Dendritic cell treated with granulocyte-macrophage colony-stimulating factor and Interleukin-4, amounts not matched to agents 40 ng/mL and 50 ng/mL, for 4 days (primary cell): ENCODE measurements at regions not wholly inside any gene's neighbourhood (a gene's known extent, or its start where the extent isn't known, plus 50 kb on each side); places are given as distances from the start of the nearest gene placed in this dataset.
"Not testable (repeated sequence)": the region's sequence is repeated elsewhere in the genome, so short reads cannot be mapped to it uniquely, and the experiment has no call there.

Experiments
- H3K27ac Mint-ChIP-seq: one replicate; pipeline ENCODE4 v1.8.0; 2022; ENCODE audit warnings: mild to moderate bottlenecking, mixed read lengths
- H3K27me3 Mint-ChIP-seq: one replicate; pipeline ENCODE4 v1.8.0; 2022; ENCODE audit warnings: mild to moderate bottlenecking, mixed read lengths
- H3K36me3 Mint-ChIP-seq: one replicate; pipeline ENCODE4 v1.8.0; 2022; ENCODE audit warnings: low read depth, mixed read lengths
- H3K4me1 Mint-ChIP-seq: one replicate; pipeline ENCODE4 v1.8.0; 2022; ENCODE audit warnings: low read depth, mixed read lengths
- H3K4me3 Mint-ChIP-seq: one replicate; pipeline ENCODE4 v1.8.0; 2022; ENCODE audit warnings: mild to moderate bottlenecking, moderate library complexity, mixed read lengths
- H3K9me3 Mint-ChIP-seq: one replicate; pipeline ENCODE4 v1.8.0; 2022; ENCODE audit warnings: mixed read lengths
- intact Hi-C: fragments of 100-400 bp; cut with micrococcal nuclease; formaldehyde crosslinking; loops from one replicate; pipeline ENCODE4 v1.15.0; 2022

DNA sequence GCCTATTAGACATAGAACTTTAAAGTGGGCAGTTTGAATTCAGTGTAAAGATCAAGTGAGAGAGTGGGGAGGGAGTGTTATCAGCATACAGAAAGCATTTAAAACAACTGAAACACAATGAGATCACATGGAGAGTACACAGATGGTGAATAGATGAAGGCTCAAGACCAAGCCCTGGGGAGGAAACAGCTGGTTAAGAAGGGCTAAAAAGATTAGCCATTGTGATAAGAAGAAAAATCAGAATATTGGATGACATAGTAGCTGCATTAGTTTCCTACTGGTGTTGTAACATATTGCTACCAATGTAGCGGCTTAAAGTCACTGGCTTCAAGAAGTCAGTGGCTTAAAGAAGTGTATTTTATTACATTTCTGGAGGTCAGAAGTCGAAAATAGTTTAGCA is 443.4 kb upstream of the RGS18 start:
- Mint-ChIP-seq H3K27me3 (no peaks in the 10 kb centered on the region), H3K36me3 (no peaks in the 10 kb centered on the region), H3K27ac (no peak overlapping the region), H3K9me3 (no peaks in the 10 kb centered on the region), H3K4me1 (no peaks in the 10 kb centered on the region), H3K4me3 (no peak overlapping the region)
- intact Hi-C loops, result no loop called here

DNA sequence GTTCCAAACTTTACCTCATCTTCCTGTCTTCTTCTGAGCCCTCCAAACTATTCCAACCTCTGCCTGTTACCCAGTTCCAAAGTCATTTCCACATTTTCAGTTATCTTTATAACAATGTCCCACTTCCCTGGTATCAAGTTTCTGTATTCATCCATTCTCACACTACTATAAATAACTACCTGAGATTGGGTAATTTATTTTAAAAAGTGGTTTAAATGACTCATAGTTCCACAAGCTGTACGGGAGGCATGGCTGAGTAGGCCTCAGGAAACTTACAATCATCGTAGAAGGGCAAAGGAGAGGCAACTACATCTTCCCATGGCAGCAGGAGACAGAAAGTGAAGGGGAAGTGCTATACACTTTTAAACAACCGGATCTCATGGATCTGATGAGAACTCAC is 428.5 kb upstream of the RGS18 start:
- Mint-ChIP-seq H3K4me1 (no peaks in the 10 kb centered on the region), H3K27ac (no peak overlapping the region), H3K27me3 (no peaks in the 10 kb centered on the region), H3K9me3 (peaks cover 29% of the 10 kb centered on the region), H3K4me3 (no peak overlapping the region), H3K36me3 (no peaks in the 10 kb centered on the region)
- intact Hi-C loops, result no loop called here

DNA sequence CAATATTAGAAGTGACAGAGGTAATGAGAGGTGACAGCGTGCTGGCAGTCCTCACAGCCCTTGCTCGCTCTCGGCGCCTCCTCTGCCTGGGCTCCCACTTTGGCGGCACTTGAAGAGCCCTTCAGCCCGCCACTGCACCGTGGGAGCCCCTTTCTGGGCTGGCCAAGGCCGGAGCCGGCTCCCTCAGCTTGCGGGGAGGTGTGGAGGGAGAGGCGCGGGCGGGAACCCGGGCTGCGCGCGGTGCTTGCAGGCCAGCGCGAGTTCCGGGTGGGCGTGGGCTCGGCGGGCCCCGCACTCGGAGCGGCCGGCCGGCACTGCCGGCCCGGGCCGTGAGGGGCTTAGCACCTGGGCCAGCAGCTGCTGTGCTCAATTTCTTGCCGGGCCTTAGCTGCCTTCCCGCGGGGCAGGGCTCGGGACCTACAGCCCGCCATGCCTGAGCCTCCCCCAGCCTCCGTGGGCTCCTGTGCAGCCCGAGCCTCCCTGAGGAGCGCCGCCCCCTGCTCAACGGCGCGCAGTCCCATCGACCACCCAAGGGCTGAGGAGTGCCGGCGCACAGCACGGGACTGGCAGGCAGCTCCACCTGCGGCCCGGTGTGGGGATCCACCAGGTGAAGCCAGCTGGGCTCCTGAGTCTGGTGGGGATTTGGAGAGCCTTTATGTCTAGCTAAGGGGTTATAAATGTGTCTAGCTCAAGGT is 426.5 kb upstream of the RGS18 start:
- H3K27ac Mint-ChIP-seq, intact Hi-C loops, H3K4me3 Mint-ChIP-seq, H3K36me3 Mint-ChIP-seq, H3K27me3 Mint-ChIP-seq, H3K4me1 Mint-ChIP-seq: not testable (repeated sequence)
- peaks cover 29% of the 10 kb centered on the region for H3K9me3 Mint-ChIP-seq

DNA sequence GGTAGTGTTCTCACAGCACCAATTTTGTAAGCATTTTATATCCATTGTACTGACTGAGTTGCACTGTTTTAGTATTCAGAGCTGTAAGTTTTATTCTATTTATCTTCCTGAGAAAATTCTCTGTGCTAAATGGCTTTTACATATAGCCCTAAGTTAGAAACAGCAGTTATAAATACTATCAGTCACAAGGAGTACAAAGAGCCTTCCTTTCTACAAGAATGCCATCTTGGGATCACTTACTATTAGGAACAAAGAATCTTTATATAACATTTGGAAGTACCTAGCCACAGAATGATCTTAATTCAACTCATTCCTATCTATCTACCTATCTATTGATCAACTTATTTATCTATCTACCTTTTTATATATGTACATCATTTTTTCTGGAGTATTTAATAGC is 423.9 kb upstream of the RGS18 start:
- H3K36me3 Mint-ChIP-seq, result no peaks in the 10 kb centered on the region

DNA sequence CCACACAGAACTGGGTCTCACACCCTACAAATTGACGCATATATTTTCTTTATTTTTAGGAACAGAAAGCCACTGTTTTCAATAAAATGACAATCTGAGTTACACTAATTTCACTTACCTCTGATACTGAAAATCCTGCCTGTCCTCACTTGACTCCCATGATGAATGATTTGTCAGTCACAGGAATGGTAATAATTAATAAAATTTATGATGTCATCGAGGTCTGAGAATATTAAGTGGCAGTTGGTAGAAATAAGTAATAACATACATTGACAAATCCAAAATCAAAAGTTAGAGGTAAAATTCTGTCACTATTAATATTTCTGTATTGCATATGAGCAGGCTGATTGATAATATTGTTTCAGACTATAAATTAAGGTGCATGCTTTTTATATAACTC is 418.7 kb upstream of the RGS18 start:
- no peaks in the 10 kb centered on the region for H3K36me3 Mint-ChIP-seq
- H3K27ac Mint-ChIP-seq, result no peak overlapping the region
- H3K27me3 Mint-ChIP-seq, result no peaks in the 10 kb centered on the region
- H3K9me3 Mint-ChIP-seq, result peaks cover 9% of the 10 kb centered on the region
- intact Hi-C loops, result no loop called here
- no peak overlapping the region for H3K4me3 Mint-ChIP-seq
- no peaks in the 10 kb centered on the region for H3K4me1 Mint-ChIP-seq

More for the DNA sequence above, 423.9 kb upstream of the RGS18 start:
- no peaks in the 10 kb centered on the region for H3K27me3 Mint-ChIP-seq
- peaks cover 35% of the 10 kb centered on the region for H3K9me3 Mint-ChIP-seq
- H3K4me1 Mint-ChIP-seq, result no peaks in the 10 kb centered on the region
- H3K4me3 Mint-ChIP-seq, result no peak overlapping the region
- no peak overlapping the region for H3K27ac Mint-ChIP-seq
- intact Hi-C loops, result no loop called here

DNA sequence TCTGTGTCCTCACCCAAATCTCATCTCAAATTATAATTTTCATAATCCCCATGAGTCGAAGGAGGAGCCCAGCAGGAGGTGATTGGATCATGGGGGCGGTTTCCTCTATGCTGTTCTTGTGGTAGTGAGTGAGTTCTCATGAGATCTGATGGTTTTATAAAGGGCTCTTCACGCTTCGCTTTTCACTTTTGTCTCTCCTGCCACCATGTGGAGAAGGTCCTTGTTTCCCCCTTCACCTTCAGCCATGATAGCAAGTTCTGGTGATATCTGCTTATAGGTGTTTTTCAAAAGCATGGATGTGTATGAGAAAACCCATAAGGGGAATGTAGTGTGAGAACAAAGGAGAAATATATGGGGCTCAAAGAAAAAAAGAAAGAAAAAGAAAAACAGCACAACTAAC is 405.9 kb upstream of the RGS18 start:
- Mint-ChIP-seq H3K27ac (no peak overlapping the region), H3K4me3 (no peak overlapping the region), H3K4me1 (no peaks in the 10 kb centered on the region), H3K9me3 (peaks cover 27% of the 10 kb centered on the region), H3K36me3 (no peaks in the 10 kb centered on the region), H3K27me3 (no peaks in the 10 kb centered on the region)
- intact Hi-C loops, result no loop called here

DNA sequence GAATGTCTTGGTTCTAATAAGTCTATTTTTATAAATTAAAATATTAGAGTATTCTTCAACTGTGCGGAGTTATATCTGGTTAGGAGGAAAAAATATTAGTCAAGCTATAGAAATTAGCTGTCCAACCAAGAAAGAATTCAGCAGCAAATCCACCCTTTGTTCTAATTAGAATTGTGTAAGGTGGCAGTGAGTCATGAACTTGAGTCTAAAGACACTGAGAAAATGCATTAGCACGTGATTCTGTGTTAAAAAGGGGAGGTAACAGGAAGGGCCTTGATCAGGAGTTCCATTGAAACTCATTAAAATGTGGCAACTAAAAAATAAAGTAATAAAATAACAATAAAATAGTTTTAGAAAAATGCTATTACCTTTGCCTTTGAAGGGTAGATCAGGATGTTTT is 398.2 kb upstream of the RGS18 start:
- Mint-ChIP-seq H3K4me1 (no peaks in the 10 kb centered on the region), H3K27ac (no peak overlapping the region), H3K4me3 (no peak overlapping the region), H3K9me3 (no peaks in the 10 kb centered on the region), H3K36me3 (no peaks in the 10 kb centered on the region), H3K27me3 (no peaks in the 10 kb centered on the region)
- intact Hi-C loops, result no loop called here

DNA sequence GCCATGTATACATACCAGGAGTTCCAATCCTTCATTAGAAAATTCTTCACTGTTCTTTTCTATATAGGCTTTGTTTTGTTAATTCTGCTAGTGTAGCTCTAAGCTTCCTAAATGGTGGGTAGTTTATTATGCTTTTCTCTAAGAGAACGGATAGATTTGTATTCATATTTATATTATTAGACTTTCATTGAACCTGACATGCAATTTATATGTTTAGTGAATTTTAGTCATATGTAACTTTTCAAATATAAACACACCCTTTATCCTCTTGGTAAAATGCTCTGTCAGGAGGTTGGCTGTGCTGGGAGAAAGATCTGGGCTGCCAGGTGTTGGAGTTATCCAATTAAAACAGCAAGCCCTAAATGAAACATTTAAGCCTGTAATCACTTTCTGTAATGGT is 369.7 kb upstream of the RGS18 start:
- intact Hi-C loops, result no loop called here
- Mint-ChIP-seq H3K27me3 (no peaks in the 10 kb centered on the region), H3K27ac (no peak overlapping the region), H3K9me3 (peaks cover 9% of the 10 kb centered on the region), H3K36me3 (no peaks in the 10 kb centered on the region), H3K4me1 (no peaks in the 10 kb centered on the region), H3K4me3 (no peak overlapping the region)

DNA sequence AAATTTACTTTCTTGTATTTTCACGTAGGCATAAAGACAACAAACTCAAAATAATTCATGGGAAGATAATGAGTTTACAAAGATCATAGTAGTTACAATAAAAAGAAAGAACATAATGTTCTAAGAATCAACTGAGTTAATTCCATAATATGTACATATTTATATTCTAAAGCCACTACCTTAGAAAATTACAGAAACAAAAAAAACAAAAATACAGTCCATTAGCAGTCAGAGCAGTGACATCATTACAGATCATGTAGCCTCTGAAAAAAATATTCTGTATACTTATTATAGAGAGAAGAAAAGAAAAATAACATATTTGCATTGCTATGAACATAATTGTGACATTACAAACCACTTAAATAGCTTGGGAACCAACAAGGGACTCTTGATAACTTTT is 360.1 kb upstream of the RGS18 start:
- Mint-ChIP-seq H3K36me3 (no peaks in the 10 kb centered on the region), H3K4me3 (no peak overlapping the region), H3K4me1 (no peaks in the 10 kb centered on the region), H3K27me3 (no peaks in the 10 kb centered on the region), H3K9me3 (peaks cover 2% of the 10 kb centered on the region), H3K27ac (no peak overlapping the region)
- intact Hi-C loops, result no loop called here

DNA sequence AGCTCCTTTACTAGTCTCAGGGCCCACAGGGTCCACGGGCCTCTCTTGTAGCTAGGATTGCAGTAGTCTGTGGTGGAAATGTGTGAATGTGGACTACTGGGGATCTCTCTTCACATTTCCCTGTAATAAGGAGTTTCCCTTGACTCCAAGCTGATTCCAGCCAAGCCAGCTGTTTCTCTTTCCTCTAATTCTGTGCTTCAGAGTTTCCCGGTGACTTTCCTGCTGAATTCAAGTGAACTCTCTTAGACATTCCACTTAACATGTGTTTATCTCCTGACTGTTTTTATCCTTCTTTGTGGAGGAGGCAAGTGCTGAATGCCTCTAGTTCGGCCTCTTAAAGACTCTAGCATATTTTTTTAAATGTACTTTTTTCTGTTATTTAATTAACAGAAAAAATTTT is 354.0 kb upstream of the RGS18 start:
- no peaks in the 10 kb centered on the region for H3K4me1 Mint-ChIP-seq
- H3K4me3 Mint-ChIP-seq, result no peak overlapping the region
- intact Hi-C loops, result no loop called here
- H3K36me3 Mint-ChIP-seq, result no peaks in the 10 kb centered on the region
- H3K27me3 Mint-ChIP-seq, result no peaks in the 10 kb centered on the region
- peaks cover 9% of the 10 kb centered on the region for H3K9me3 Mint-ChIP-seq
- H3K27ac Mint-ChIP-seq, result no peak overlapping the region

DNA sequence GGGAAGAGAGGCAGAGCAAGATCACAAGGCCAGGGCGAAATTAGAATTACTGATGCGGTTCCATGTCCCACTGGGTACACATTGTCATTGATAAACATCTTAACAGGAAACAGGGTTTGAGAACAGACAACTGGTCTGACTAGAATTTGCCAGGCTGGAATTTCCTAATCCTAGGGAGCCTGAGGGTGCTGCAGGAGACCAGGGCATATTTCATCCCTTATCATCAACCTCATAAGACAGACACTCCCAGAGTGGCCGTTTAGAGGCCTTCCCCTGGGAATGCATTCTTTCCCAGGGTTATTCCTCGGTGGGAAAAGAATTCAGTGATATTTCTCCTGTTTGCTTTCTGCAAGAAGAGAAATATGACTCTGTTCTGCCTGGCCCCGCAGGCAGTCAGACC is 344.7 kb upstream of the RGS18 start:
- intact Hi-C loops, H3K4me3 Mint-ChIP-seq, H3K27me3 Mint-ChIP-seq, H3K36me3 Mint-ChIP-seq, H3K27ac Mint-ChIP-seq, H3K4me1 Mint-ChIP-seq: not testable (repeated sequence)
- peaks cover 12% of the 10 kb centered on the region for H3K9me3 Mint-ChIP-seq

DNA sequence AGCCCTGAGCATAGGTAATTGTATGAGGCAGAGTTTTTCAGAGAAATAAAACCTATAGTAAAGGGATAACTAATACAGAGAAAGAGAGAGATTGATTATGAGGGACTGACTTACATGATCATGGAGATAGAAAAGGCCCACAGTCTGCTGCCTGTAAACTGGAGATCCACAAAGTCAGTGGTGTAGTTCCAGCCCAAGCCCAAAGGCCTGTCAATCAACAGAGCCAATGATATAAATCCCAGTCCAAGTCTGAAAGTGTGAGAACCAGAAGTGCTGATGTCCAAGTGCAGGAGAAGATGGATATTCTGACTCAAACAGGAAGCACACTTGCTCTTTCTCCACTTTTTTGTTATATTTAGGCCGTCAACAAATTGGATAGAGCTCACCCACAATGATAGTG is 340.1 kb upstream of the RGS18 start:
- H3K4me1 Mint-ChIP-seq, result no peaks in the 10 kb centered on the region
- H3K4me3 Mint-ChIP-seq, result no peak overlapping the region
- no peak overlapping the region for H3K27ac Mint-ChIP-seq
- H3K27me3 Mint-ChIP-seq, result no peaks in the 10 kb centered on the region
- H3K9me3 Mint-ChIP-seq, result peaks cover 8% of the 10 kb centered on the region
- intact Hi-C loops, result no loop called here
- H3K36me3 Mint-ChIP-seq, result no peaks in the 10 kb centered on the region

DNA sequence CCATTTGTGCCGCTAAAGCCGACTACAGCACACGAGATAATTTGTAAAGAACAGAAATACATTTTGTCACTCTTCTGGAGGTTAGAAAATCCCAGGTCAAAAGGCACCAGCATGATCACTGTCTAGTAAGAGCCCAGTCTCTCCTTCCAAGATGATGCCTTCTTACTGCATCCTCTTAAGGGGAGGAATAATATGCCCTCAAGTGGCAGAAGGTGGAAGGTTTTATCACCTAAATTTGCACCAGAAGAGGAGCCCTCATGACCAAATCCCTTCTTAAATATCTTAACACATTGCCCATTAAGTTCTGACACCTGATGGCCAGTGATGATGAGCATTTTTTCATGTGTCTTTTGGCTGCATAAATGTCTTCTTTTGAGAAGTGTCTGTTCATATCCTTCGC is 326.7 kb upstream of the RGS18 start:
- intact Hi-C loops, result no loop called here

DNA sequence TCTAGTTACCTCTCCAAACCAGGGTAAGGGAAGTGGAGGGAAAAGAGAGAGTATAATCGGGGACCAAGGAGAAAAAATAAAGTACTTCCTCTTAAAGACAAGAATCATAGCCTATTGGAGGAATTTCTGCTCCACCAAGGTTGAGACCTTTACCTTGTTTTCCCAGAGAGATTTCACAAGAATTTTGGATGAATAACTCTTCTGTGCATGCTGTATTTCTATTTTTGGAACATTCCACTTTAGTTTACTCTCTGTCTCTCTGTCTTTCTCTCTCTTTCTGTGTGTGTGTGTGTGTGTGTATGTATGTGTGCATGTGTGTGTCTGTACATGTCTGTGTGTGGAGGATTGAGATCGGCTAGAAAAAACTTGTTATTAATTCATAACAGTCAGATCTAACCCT is 318.4 kb upstream of the RGS18 start:
- Mint-ChIP-seq H3K27ac (no peak overlapping the region), H3K4me3 (no peak overlapping the region), H3K4me1 (no peaks in the 10 kb centered on the region), H3K36me3 (no peaks in the 10 kb centered on the region), H3K27me3 (no peaks in the 10 kb centered on the region), H3K9me3 (peaks cover 5% of the 10 kb centered on the region)
- intact Hi-C loops, result no loop called here

More for the DNA sequence above, 326.7 kb upstream of the RGS18 start:
- Mint-ChIP-seq H3K9me3 (no peaks in the 10 kb centered on the region), H3K36me3 (no peaks in the 10 kb centered on the region), H3K4me3 (no peak overlapping the region), H3K4me1 (no peaks in the 10 kb centered on the region), H3K27ac (no peak overlapping the region), H3K27me3 (no peaks in the 10 kb centered on the region)

DNA sequence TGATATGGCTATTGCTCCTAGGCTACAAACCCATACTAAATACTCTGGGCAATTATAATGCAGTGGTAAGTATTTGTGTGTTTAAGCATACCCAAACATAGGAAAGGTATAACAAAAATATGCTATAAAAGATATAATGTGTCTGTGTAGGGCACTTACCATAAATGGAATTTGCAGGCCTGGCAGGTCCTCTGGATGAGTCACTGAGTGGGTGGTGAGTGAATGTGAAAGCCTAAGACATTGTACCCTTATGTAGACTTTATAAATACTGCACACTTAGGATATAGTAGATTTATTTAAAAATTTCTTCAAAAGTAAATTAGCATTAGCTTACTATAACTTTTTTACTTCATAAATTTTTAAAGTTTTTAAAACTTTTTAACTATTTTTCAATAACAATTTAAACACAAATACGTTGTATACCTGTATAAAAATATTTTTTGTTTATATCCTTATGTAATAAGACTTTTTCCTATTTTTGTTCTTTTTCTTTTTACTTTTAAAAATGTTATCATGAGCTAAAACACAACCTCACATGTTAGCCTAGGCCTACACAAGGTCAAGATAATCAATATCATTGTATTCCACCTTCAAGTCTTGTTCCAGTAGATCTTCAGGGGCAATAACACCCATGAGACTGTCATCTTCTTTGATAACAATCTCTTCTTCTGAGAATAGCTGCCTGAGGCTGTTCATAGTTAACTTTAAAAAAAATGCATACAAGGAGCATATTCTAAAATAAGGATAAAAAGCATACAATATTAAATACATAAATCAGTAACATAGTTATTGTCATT is 306.3 kb upstream of the RGS18 start:
- Mint-ChIP-seq H3K27me3 (no peaks in the 10 kb centered on the region), H3K9me3 (no peaks in the 10 kb centered on the region), H3K27ac (no peak overlapping the region), H3K4me1 (no peaks in the 10 kb centered on the region), H3K36me3 (no peaks in the 10 kb centered on the region), H3K4me3 (no peak overlapping the region)
- intact Hi-C loops, result no loop called here
